GM18868 (cell line): ENCODE measurements at regions not wholly inside any gene's neighbourhood (a gene's known extent, or its start where the extent isn't known, plus 50 kb on each side); places are given as distances from the start of the nearest gene placed in this dataset.

Source experiments
- ATAC-seq: cut with Tn5 transposase; IDR thresholded peaks from one replicate; pipeline ENCODE4 v1.9.1; 2021; ENCODE audit warnings: mild to moderate bottlenecking, moderate library complexity; ENCODE audit not compliant: unreplicated experiment

DNA sequence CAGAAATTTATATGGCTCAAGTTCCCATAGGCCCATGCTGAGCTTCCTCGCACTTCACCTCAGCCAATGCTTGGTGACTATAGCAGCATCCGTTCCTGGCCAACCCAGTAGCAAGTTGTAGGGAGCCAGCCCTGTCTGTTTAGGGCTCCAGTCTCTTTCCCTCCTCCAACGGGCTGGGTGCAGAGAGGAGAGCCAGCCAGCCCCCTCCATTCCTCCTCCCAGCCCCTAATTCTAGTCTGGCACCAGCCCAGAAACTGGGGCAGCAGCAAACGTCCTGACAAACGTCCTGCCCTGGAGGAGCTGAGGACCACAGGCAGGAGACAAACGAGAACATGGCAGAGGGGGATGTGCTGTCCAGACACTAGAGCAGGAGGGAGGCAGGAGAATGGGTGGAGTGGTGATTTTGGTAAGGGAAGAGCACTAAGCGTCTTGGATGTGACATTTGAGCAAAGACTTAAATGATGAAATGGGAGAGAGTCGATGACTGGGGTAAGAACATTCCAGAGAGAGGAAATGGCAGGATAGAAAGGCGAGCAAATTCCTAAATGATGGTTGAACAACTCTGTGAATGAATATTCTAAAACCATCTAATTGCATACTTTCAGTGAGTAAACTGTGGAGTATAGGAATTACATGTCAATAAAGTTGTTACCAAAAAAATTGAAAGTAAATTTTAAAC lies 222.5 kb upstream of the DAPK1 start:
- no peak for ATAC-seq

DNA sequence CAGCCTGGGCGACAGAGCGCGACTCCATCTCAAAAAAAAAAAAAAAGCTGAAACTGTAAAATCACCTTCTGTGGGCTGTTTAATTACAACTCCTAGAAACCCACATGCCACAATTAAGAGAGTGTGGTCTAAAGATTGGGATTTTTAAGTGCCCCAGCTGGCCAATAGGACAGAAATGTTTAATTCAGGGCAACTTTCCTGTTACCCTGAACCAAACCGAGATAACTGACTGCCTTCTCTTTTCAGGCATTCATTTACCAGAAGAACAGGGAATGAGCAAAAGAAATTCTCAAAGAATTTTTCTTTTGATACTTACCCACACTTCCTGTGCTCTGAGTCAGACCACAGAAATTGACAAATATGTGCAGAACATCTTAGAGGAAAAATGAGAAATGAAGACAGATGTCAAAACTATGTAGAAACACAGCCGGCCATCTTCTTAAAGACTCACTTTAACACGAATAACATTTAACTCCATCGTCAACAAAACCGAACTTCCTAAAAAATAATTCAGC lies 221.3 kb upstream of the DAPK1 start:
- ATAC-seq = no peak

DNA sequence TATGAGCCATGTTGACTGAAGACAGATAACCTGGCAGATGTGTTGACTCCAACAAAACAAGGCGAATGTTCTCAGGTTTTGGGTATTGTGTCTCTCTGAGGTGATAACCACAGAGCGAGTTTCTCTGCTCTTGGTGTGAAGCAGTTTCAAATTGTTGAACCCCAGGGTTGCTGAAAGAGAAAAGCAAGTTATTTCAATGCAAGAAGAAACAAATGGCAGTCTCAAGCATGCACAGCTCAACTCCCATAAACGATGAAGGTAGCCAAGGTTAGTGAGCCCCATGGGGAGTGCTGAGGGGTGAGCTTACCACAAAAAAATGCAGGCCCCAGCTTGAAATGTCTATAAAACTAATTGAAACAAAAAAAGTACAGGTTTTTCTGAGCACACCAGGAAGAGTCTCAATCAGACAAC lies 220.8 kb upstream of the DAPK1 start:
- no peak for ATAC-seq

DNA sequence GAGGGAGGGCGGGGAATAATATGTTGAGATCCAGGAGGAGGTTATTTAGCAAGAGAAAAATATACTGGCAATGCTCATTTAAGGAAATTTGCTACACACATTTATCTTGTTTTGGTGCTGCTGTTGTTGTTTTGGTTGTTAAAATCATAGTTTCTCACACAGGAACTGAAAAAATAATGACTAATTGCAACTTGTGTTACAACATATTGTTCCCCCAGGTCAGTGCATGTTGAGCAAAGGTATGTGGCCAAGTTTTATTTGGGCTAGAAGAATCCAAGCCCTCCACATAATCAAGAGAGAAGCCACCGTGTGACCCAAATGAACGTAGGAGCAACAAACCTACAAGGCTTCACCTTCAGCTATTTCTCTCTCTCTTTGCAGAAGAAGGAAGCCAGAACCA lies 220.3 kb upstream of the DAPK1 start:
- no peak for ATAC-seq

DNA sequence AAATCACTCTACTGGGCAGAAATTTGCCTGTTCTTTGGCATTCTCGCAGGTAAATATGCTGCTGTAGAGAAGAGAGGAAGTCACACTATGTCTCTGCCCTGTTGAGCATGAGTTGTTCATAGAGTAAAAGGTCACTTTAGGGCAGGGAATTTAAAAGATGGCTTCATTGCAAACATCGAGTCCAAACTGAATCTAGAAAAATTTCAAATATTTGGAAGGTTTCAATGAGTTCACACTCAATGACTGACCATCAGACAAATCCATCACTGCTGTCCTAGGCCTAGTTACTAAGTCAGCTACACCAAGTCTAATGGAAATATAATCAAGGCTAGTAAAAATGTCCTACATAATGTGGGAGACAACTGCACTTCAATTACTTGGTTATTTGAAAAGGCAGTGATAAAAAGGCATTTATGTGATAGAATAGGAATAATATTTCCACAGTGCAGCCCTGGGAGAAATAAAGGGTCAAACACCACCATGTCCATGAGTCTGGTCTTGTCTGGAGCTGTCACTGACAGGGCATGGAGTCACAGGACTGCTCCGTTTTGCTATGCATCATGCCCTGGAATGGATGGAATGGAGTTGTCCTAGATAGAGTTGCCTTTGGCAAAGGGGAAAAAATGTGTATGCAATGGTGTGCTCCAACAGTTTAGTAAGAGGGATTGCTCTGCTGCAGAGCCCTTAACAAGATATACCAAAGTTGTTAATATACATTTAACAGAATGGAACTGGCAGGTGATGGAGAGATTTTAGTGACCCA lies 218.5 kb upstream of the DAPK1 start:
- ATAC-seq = no peak

DNA sequence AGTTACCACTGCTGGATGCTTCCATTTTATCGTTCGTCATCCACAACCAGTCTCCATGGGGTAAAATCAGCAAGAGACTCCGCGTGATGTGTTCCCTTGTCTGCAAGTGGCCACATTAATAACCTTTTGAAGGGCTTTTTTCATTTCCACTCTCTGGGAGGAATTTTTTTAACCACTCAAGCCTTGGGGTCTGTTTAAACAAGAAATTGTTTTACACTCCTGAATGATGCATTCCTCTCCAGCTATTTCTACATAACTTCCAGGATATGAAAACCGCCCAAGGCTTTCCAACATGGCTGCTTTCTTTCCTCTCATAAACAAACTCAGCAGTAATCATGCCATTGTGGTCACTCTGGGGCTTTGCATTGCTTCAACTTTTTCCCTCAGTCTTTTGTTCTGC lies 217.2 kb upstream of the DAPK1 start:
- ATAC-seq = no peak

DNA sequence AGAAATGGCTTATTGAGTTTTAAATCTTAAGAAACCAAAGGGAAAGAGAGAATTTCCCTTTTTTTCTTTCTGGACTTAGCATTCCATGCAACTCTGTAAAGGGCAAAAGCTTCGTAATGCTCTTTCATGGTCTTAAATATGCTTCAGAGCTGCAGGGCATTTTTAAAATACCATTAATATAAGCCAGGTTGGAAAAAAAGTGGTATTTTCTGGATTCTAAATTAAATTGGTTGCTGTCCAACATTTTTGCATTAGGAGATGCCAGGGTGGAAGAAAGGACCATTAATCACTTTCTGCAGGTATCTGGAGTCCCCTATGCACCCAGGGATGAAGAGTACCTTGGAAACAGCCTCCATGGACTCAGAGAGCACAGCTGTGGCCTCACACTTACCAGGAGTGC lies 215.1 kb upstream of the DAPK1 start:
- no peak for ATAC-seq

DNA sequence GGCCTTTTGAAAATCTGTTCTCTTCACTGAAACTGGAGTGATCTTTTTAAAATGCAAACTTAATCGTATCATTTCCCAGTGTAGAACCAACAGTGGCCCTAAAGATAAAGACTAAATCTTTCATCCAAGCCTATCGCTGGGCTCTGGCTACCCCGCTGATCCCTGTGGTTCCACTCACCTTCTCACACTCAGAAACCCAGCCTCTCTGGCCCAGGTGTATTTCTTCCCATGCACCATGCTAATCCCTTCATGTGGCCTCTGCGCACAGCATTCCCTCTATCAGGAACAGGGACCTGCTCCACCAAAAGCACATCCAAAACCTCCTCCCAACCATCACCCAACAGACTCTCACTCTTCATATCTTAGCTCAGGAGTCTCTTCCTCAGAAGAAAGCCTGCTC lies 214.1 kb upstream of the DAPK1 start:
- ATAC-seq = no peak

DNA sequence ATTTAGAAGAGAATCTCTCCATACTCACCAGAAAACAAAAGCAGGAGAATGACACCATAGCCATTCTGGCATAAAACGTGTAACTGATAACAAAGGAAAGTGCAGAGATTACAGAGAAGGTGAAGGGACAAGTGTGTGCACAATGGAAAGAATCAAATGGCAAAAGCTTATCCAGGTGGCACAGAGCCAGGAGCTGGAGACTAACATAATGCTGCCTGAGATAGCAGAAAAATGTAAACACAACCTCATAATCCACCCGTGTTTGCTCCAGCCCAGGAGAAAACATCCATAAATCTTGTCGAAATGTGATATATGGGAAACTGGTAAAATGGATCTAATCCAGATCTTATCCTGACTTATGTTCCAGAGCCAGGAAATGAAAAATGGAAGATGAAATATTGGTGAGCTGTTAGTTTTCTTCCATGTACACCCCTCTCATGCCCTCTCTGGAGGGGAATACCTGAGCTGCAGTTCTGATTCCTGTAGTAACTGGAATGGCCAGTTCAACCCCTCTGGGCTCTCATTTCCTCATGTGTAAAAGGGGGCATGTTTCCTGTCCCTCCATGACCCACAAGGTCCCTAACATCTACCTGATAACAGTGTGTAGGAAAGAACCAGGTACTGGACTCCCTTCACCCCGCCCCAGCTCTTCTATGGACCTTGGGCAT lies 212.3 kb upstream of the DAPK1 start:
- no peak for ATAC-seq

DNA sequence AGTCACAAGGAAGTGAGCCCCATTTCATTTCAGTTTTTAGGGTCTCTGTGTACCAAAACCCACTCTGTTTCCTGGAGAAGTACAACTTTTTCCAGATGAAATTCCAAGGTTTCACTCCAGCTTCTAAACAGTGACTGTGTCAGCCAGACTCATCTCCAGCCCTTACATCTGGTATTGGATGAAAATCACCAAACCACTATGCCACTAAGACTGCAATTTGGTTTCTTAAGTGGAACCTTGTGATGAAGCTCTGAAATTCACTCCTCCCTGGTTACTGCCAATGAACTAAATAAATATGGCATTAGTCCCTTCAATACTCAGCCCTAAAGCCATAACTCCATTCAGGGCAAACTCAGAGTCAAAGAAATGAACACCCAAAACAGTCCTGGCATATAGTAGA lies 211.2 kb upstream of the DAPK1 start:
- ATAC-seq = no peak

DNA sequence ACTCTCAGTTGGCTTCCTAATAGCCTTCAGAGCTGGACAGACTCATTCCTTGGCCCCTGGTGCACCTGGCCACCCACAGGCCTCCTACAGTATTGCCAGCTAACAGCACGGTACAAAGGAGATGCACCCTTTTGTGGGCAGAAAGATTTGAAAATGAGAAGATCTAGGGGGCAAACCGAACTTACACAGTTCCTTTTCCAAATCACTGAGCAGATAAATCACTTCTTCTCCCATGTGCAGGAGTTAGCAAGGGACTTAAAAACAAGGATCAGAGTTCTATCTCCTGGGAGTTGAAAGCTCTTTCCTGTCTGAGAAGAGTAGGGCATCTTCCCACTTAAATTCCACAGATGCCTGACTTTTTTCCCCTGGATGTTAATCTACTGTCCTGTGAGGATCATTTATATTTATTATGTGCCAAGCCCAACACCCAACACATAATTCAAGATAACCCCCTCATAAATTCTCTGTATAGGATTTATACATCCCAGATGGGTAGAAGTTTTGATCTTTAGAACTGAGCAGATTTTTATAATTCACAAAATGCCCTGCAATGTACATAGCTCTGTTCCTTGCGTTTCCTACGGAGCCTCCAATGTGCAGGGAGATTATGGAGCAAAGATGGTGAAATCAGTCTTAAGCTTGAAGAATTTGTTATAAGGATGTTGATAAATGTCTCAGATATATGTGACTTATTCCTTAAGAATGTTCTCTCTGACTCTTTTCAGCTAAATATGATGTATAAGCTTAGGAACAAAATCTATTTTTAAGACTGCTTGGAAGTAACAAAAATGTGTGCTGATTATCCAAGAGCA lies 207.2 kb upstream of the DAPK1 start:
- no peak for ATAC-seq

DNA sequence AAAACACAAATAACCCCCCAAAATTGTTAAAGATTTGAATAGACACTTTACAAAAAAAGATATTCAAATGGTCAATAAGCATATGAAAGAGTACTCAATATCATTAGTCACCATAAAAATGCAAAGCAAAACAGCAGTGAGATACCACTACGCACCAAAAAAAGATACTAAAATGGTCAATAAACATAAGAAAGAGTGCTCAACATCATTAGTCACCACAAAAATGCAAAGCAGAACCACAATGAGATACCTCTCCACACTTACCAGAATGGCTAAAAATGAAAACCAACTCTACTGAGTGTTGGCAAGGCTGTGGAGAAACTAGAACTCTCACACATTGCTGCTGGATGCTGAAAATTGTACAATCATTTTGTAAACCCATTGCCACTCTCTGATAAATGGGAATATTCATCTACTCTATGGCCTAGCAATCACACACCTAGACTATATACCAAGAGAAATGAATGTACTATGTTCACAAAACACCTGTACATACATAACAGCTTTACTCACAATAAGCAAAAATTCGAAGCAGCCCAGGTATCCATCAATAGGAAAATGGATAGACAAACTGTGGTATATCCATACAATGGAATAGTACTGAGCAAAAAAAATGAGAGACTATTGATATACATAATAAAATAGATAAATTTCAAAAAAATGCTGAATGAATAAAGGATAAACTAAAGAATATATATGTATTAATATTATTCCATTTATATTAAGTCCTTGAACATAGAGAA lies 205.0 kb upstream of the DAPK1 start:
- no peak for ATAC-seq

DNA sequence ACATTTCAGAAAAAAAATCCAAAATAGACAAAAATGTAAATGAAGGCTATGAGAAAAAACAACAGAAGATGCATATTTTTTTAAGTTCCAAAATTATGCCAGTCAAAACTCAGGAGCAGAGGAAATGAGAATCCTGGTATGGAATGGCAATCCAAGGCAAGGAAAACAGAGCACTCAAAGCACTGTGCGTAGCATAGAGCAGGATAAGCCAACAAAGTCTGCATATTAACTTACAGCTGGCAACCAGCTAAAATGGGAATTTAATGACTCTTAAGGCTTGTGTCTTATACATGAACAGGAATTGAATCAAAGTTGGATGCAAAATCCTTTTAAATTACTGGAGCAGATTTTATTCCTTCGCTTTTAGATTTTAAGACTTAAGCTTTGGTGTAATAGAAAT lies 203.5 kb upstream of the DAPK1 start:
- no peak for ATAC-seq

DNA sequence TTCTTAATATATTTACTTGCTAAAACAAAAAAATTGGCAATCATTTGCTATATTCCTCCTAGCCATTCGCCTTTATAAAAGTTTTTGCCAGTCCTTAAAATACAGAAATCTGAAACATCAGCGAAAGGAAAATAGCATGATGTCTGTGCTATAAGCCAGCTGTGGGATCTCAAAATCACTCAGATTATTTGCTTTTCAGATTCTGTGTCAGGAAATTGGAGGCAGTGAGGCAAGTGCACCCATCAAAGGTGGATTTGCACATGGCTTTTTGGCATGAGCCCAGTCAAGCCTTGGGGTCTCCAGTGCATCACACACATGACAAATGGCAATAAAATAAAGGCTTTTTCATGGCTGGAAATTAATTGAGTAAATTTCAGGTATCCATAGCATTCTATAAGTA lies 196.8 kb upstream of the DAPK1 start:
- ATAC-seq = no peak

DNA sequence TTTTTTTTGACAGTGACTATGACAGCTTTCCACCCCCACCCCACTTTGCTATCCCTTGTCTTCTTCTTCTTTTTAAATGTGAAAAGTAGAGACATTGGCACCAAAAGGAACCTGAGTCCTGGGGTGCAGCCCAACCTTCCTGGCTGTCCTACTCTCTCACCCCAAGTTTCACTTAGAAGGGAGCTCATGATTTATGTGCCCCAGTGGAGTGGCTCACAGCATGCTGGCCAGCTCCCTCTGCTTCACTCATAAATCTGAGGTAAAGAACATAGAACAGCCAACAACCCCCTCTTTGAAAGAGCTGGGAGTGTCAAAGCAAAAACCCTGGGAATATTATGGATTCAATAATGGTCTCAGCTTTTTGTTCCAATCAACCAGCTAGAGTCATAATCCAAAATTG lies 196.3 kb upstream of the DAPK1 start:
- no peak for ATAC-seq

DNA sequence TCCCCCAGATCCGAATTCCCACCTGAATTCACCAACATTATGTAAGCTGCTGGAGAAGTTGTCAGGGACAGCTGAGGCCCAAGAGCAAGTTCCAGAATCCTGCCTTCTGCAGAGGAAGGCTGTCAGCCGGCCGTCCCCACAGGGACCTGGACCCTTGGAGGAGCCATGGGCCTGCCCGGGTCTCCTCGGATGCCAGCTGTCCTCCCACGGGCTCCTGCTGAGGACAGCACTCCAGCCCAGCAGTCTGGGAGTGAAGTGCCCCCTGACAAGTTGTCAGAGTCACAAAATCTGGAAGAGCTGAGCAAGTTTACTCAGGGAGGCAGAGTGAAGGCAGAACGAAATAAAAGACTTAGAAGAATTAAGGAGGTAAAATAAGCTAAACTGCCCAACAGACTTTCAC lies 192.5 kb upstream of the DAPK1 start:
- ATAC-seq = no peak

DNA sequence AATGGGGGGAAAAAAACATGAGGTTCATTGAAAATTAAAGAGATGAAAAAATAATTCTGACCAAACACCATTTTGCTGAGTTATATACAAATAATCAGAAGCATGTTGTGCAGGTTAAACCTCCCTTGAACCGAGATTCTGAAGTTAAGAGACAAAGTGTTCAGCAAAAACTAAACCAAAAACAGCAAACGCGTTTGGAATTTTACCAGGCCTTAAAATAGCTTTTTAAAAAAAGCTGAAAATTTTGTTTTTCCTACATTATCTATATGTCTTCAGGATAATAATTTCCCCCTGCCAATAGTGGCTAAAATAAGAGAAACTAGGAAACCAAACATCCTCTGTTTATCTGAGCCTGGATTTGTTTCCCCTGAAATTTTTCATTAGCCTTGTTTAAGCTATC lies 191.7 kb upstream of the DAPK1 start:
- ATAC-seq = no peak

DNA sequence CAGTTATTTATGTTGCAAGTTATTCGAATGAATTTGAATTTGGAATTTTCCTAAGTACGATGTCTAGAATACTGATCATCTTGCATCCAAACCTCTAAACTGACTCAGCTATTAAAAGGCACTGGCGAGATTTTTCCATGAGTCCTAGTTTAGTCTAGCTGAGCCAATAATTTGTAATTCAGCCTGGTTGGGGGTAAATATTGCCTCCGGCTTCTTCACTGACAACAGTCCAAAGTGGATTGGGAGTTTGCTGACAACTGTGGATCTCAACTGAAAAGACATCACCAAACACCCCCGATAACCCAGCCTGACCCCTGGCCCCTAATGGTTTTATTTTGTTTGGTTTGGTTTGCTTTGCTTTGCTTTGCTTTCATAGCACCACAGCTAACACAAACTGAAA lies 189.8 kb upstream of the DAPK1 start:
- no peak for ATAC-seq

DNA sequence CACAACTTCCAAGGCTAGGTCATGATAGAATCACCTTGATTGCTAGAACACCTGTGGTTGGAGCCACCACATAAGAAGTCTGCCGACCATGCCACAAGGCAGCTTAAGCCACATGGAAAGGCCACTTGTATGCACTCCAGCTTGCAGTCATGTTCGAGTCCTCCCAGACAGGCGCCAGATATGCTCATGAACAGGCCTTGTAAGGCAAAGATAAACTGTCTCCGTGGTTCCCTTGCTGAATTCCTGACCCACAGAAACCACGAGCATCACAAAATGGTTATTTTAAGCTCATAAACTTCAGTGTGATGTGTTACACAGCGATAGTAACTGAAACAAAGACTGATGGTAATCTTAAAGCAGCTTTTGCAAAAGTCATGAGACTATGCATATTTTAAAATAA lies 188.4 kb upstream of the DAPK1 start:
- no peak for ATAC-seq

DNA sequence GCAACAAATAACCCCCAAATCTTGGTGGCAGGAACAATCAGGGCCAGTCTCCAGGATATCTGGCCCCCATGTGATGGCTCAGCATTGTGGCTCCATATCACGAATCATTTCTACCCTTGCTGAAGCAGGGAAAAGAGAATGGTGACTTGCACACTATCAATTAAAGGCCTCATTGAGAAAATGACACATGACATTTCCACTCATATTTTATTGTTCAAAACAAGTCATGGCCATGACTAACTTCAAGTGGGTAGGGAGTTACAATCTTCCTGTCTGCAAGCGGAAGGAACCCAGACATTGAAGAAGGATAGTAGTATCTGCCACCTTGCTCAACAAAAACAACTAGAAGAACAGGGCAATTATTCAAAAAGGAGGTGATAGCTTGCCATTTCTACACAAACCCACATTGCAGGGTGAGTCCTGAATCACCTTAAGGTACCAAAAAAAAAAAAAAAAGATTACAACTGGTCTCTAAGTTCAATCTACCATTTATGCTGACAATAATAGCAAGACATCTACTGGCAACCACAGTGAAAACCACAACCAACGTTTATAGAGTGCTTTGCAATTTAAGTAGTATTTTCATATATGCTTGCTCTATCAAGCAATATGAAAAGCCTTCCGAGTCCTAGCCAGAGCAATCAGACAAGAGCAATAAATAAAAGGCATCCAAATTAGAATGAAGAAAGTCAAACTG lies 186.7 kb upstream of the DAPK1 start:
- no peak for ATAC-seq
